ENCODE measurements at regions not wholly inside any gene's neighbourhood (a gene's known extent, or its start where the extent isn't known, plus 50 kb on each side); places are given as distances from the start of the nearest gene placed in this dataset.

DNA sequence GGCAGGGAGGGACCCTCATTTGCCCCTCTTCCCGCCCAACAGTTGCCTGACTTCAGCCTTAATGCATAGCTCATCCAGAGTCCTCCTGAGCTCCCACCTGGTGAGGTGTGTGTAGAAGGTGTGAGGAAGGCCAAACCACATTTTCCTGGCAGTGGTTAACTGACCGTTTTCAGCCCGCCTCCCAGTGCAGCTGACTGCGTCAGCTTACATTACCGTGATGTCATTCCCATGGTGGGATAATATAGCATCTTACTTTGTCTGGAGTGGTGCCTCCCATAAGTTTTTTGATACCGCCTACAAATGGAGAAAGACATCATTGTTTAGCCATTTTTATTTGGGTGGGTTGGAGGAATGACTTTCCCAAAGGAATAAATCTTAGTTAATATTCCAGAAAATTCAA is 151.9 kb downstream of the C9orf152 start:
- 100% methylated on average over 1 of the region's 6 CpGs; no CpG with 5 or more reads in 1 of the 2 experiments for WGBS, 2 experiments (ENCODE audit: extremely low coverage in 2 of 2, insufficient read length in 1 of 2)
- H3K27me3 ChIP-seq (ENCODE audit: control insufficient read depth, insufficient read depth, low read length) = no peaks in the 10 kb centered on the region
- no peak for ATAC-seq (ENCODE audit: low read depth)
- no peaks in the 10 kb centered on the region for H3K9me3 ChIP-seq (ENCODE audit: control insufficient read depth, insufficient read depth, low read length)
- H2AK5ac ChIP-seq (ENCODE audit: low read depth, low read length) = no peak overlapping the region
- no peak overlapping the region for H2AK9ac ChIP-seq (replicated peaks; ENCODE audit: low read depth, low read length, poor library complexity)
- H3K14ac ChIP-seq (replicated peaks; ENCODE audit: low read depth, low read length) = no peak overlapping the region
- TF ChIP-seq BHLHE40 (IDR thresholded peaks at IDR 0.05; ENCODE audit: low read depth, low read length) (no peak), POLR2A (IDR thresholded peaks at IDR 0.05; ENCODE audit: low read depth, low read length) (no peak), CEBPB (IDR thresholded peaks at IDR 0.05; ENCODE audit: low read depth, low read length) (no peak), RFX5 (IDR thresholded peaks at IDR 0.05; ENCODE audit: low read depth, low read length) (no peak), RCOR1 (IDR thresholded peaks at IDR 0.05; ENCODE audit: insufficient replicate concordance, low read length) (no peak), RAD21 (IDR thresholded peaks at IDR 0.05; ENCODE audit: low read length) (no peak), CHD1 (IDR thresholded peaks at IDR 0.05; ENCODE audit: low read depth, low read length) (no peak), FOS (IDR thresholded peaks at IDR 0.05; ENCODE audit: low read depth, low read length) (no peak), MAZ (IDR thresholded peaks at IDR 0.05; ENCODE audit: borderline replicate concordance, low read depth, low read length) (no peak), MXI1 (IDR thresholded peaks at IDR 0.05; ENCODE audit: borderline replicate concordance, low read depth, low read length) (no peak), MAFK (IDR thresholded peaks at IDR 0.05; ENCODE audit: low read depth, low read length) (no peak), SMC3 (IDR thresholded peaks at IDR 0.05; ENCODE audit: low read depth, low read length) (no peak), NFE2L2 (IDR thresholded peaks at IDR 0.05; ENCODE audit: low read depth, low read length) (no peak)
- TF ChIP-seq, protein P1, sequence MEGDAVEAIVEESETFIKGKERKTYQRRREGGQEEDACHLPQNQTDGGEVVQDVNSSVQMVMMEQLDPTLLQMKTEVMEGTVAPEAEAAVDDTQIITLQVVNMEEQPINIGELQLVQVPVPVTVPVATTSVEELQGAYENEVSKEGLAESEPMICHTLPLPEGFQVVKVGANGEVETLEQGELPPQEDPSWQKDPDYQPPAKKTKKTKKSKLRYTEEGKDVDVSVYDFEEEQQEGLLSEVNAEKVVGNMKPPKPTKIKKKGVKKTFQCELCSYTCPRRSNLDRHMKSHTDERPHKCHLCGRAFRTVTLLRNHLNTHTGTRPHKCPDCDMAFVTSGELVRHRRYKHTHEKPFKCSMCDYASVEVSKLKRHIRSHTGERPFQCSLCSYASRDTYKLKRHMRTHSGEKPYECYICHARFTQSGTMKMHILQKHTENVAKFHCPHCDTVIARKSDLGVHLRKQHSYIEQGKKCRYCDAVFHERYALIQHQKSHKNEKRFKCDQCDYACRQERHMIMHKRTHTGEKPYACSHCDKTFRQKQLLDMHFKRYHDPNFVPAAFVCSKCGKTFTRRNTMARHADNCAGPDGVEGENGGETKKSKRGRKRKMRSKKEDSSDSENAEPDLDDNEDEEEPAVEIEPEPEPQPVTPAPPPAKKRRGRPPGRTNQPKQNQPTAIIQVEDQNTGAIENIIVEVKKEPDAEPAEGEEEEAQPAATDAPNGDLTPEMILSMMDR (conservative IDR thresholded peaks at IDR 0.05; ENCODE audit: low read depth, low read length) = no peak
- TF ChIP-seq, protein P2, sequence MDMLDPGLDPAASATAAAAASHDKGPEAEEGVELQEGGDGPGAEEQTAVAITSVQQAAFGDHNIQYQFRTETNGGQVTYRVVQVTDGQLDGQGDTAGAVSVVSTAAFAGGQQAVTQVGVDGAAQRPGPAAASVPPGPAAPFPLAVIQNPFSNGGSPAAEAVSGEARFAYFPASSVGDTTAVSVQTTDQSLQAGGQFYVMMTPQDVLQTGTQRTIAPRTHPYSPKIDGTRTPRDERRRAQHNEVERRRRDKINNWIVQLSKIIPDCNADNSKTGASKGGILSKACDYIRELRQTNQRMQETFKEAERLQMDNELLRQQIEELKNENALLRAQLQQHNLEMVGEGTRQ (IDR thresholded peaks at IDR 0.05; ENCODE audit: low read depth, low read length) = no peak
- TF ChIP-seq, protein P3, sequence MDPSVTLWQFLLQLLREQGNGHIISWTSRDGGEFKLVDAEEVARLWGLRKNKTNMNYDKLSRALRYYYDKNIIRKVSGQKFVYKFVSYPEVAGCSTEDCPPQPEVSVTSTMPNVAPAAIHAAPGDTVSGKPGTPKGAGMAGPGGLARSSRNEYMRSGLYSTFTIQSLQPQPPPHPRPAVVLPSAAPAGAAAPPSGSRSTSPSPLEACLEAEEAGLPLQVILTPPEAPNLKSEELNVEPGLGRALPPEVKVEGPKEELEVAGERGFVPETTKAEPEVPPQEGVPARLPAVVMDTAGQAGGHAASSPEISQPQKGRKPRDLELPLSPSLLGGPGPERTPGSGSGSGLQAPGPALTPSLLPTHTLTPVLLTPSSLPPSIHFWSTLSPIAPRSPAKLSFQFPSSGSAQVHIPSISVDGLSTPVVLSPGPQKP (IDR thresholded peaks at IDR 0.05; ENCODE audit: borderline replicate concordance, low read depth, low read length) = no peak
- H3K27ac ChIP-seq (ENCODE audit: insufficient read depth, low read length) = no peak overlapping the region
- dilution Hi-C loops (cut with HindIII; ENCODE audit: low sequenced_read_pairs, unreplicated experiment) (loop anchor here (25.0 kb wide), 1 partner anchor 106 kb away; no protein-coding TSS in a partner anchor), in situ Hi-C loops (cut with MboI; ENCODE audit: low sequenced_read_pairs) (no loop called here), intact Hi-C loops (cut with micrococcal nuclease) (no loop called here)
- H2AFZ ChIP-seq (replicated peaks; ENCODE audit: low read length, poor library complexity) = no peak overlapping the region
- peaks cover 37% of the 10 kb centered on the region for H3K9me1 ChIP-seq (ENCODE audit: insufficient read depth, low read length)
- H3K4me1 ChIP-seq (ENCODE audit: control insufficient read depth, insufficient read depth, low read length) = peaks cover 11% of the 10 kb centered on the region
- no peak overlapping the region for H3K9ac ChIP-seq (ENCODE audit: low read depth, low read length)
- ChIA-PET CTCF (no interaction called here), POLR2A (ENCODE audit: unreplicated experiment) (interaction anchor here (0.7 kb wide), 1 partner anchor 804 kb away, joined by 3 read pairs; no protein-coding TSS in a partner anchor)
- H2BK5ac ChIP-seq (ENCODE audit: low read depth, low read length, poor library complexity, severe bottlenecking) = no peak overlapping the region
- no peak overlapping the region for H3K23ac ChIP-seq (ENCODE audit: low read depth, low read length)
- H3K79me1 ChIP-seq (ENCODE audit: low read depth in 1 of 2, low read length in 2 of 2) = peaks cover 0 to 60% of the 10 kb centered on the region in 2 experiments; a peak in 2 of 4 replicates
- no peak overlapping the region for H3K4ac ChIP-seq (ENCODE audit: low read depth, low read length)
- no peak overlapping the region for H3K4me2 ChIP-seq (ENCODE audit: low read depth, low read length)
- peaks cover 23% of the 10 kb centered on the region for H3K36me3 ChIP-seq (ENCODE audit: control insufficient read depth, insufficient read depth, low read length)
- H3K18ac ChIP-seq (ENCODE audit: low read depth, low read length) = no peak overlapping the region
- H2BK15ac ChIP-seq (ENCODE audit: low read depth, low read length) = no peak overlapping the region
- no peak for DNase-seq
- H2BK20ac ChIP-seq (ENCODE audit: low read depth, low read length) = no peak overlapping the region
- no peak overlapping the region for H2BK120ac ChIP-seq (ENCODE audit: low read depth, low read length)
- H4K91ac ChIP-seq (ENCODE audit: insufficient read depth, low read depth, low read length) = no peak overlapping the region
- H4K8ac ChIP-seq (ENCODE audit: low read depth in 2 of 2, low read length in 2 of 2) = no peak overlapping the region
- BruUV-seq (replicated peaks) = no TSS peak
- no peak overlapping the region for H4K5ac ChIP-seq (ENCODE audit: low read depth, low read length)
- H4K20me1 ChIP-seq (ENCODE audit: insufficient read depth, low read length) = peaks cover 97% of the 10 kb centered on the region
- no peak overlapping the region for H3K4me3 ChIP-seq (ENCODE audit: insufficient read depth, low read depth, low read length)
- no peak overlapping the region for H3K56ac ChIP-seq (ENCODE audit: extremely low read depth, insufficient read depth, low read length)

Data from IMR-90 (cell line).